HG03354 (cell line): ENCODE measurements at regions not wholly inside any gene's neighbourhood (a gene's known extent, or its start where the extent isn't known, plus 50 kb on each side); places are given as distances from the start of the nearest gene placed in this dataset.

Source experiments
- ATAC-seq: cut with Tn5 transposase; IDR thresholded peaks from one replicate; pipeline ENCODE4 v1.9.1; 2021; ENCODE audit warnings: mild to moderate bottlenecking; ENCODE audit not compliant: unreplicated experiment, poor library complexity, severe bottlenecking

GRCh38 chr18:40955351-40955750 lies 999.7 kb upstream of the PIK3C3 start:
- no peak for ATAC-seq

GRCh38 chr18:40949114-40949950 lies 1005.7 kb upstream of the PIK3C3 start:
- no peak for ATAC-seq

GRCh38 chr18:40944576-40944975 lies 1010.5 kb upstream of the PIK3C3 start:
- ATAC-seq: no peak

GRCh38 chr18:40939656-40940515 lies 1015.1 kb upstream of the PIK3C3 start:
- no peak for ATAC-seq

- ATAC-seq: no peak
Measured at GRCh38 chr18:40938615-40939014, 1016.4 kb upstream of the PIK3C3 start.

- ATAC-seq: no peak
Measured at GRCh38 chr18:40937386-40937785, 1017.6 kb upstream of the PIK3C3 start.

GRCh38 chr18:40935423-40935822 lies 1019.6 kb upstream of the PIK3C3 start:
- ATAC-seq: no peak

- no peak for ATAC-seq
Measured at GRCh38 chr18:40932862-40933261, 1022.2 kb upstream of the PIK3C3 start.

GRCh38 chr18:40930211-40930882 lies 1024.7 kb upstream of the PIK3C3 start:
- ATAC-seq: no peak

GRCh38 chr18:40929399-40929798 lies 1025.6 kb upstream of the PIK3C3 start:
- no peak for ATAC-seq

GRCh38 chr18:40926679-40927078 lies 1028.4 kb upstream of the PIK3C3 start:
- ATAC-seq: no peak

- ATAC-seq: no peak
Measured at GRCh38 chr18:40925071-40925541, 1029.9 kb upstream of the PIK3C3 start.

- ATAC-seq: no peak
Measured at GRCh38 chr18:40921845-40922629, 1033.0 kb upstream of the PIK3C3 start.

GRCh38 chr18:40917056-40917455 lies 1038.0 kb upstream of the PIK3C3 start:
- ATAC-seq: no peak

GRCh38 chr18:40915724-40916123 lies 1039.3 kb upstream of the PIK3C3 start:
- ATAC-seq: no peak

- ATAC-seq: no peak
Measured at GRCh38 chr18:40911582-40912254, 1043.3 kb upstream of the PIK3C3 start.

- no peak for ATAC-seq
Measured at GRCh38 chr18:40911041-40911440, 1044.0 kb upstream of the PIK3C3 start.

GRCh38 chr18:40907842-40908241 lies 1047.2 kb upstream of the PIK3C3 start:
- ATAC-seq: no peak

- ATAC-seq: no peak
Measured at GRCh38 chr18:40904295-40904694, 1050.7 kb upstream of the PIK3C3 start.
